ENCODE measurements at regions not wholly inside any gene's neighbourhood (a gene's known extent, or its start where the extent isn't known, plus 50 kb on each side); places are given as distances from the start of the nearest gene placed in this dataset.

DNA sequence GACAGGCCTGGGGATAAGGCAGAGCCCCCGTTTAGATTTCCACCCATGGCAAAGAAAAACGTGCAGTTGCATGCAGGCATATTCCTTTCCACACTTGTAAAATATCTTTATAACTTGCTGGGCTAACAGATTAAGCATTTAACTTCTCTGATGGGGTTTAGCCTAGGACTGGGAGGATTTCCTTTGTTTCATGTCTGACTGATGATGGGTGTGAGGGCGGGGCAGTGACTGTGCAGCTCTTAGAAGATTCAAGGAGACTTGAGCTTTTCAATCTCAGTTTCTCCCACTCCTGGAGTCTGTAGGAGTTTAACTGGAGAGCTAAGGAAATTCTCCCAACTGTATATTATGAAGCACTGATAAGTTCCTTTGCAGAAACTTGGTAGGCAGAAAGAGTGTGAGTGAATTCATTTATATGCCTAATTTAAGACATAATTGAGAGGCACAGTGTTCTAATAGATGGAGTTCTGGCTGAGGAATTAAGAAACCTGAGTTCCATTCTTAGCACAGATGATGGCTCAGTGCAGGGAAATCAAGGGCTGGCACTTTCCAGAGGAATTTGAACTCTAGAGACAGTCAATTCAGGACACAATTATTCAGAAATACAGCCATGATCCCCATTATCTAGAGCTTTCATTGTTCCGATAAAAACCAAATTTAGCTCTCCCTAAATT lies 214.6 kb upstream of the CNR1 start:
- no peak for DNase-seq (ENCODE audit: low read depth)

DNA sequence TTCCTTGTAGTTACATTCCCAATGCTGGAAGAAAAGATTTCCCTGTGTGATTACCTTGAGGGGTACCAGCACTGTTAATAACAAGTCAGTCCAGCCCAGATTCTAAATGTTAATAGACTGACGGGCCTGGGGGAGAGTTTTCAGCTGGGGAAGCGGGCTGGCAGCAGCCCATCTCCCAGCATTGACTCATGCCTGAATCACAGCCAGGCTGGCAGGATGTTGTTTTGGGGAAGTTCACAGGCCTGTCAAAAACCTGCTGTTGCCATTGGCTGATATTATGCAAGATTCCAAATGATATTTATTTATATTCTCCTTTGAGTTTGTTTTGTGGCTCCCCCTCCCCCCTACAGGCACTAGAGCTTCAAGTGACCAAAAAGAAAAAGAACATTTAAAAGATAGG lies 213.9 kb upstream of the CNR1 start:
- peak; percentile 67 for DNase-seq (ENCODE audit: low read depth)

- DNase-seq (ENCODE audit: low read depth) = no peak
Measured at GRCh38 chr6:88378639-88379038, 212.5 kb upstream of the CNR1 start.

GRCh38 chr6:88377976-88378568 lies 211.9 kb upstream of the CNR1 start:
- DNase-seq (ENCODE audit: low read depth) = no peak

DNA sequence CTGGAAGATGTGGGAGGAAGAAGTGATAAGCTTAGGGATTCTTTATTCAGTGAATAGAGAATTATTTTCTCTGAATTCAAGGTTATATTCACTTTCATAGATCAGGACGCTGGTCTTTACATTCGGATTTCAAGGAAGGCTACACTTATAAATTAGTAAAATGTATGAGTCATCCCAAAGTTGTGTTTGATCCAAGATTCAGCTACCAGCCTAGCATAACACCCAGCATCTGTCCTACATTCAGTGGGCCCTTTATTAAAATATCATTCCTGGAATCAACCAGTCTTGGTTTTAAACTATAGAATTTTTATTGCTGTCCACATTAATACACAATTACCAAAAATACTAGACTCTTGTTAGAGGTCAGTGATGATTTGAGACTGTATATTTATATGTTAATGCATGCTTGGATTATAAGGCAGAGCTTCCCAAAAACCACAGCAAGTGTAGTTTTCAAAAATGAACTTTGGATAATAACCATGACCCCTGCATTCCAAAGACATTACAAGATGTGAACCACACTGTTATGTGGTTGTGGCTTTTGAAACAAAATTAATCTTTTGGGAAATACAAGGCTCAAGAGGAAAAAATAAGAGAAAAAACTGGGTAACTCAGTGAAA lies 210.7 kb upstream of the CNR1 start:
- peak; percentile 89 for DNase-seq (ENCODE audit: low read depth)

- DNase-seq (ENCODE audit: low read depth) = no peak
Measured at GRCh38 chr6:88376197-88376596, 210.1 kb upstream of the CNR1 start.

GRCh38 chr6:88374553-88374952 lies 208.4 kb upstream of the CNR1 start:
- DNase-seq (ENCODE audit: low read depth) = no peak

- no peak for DNase-seq (ENCODE audit: low read depth)
Measured at GRCh38 chr6:88371480-88371879, 205.3 kb upstream of the CNR1 start.

DNA sequence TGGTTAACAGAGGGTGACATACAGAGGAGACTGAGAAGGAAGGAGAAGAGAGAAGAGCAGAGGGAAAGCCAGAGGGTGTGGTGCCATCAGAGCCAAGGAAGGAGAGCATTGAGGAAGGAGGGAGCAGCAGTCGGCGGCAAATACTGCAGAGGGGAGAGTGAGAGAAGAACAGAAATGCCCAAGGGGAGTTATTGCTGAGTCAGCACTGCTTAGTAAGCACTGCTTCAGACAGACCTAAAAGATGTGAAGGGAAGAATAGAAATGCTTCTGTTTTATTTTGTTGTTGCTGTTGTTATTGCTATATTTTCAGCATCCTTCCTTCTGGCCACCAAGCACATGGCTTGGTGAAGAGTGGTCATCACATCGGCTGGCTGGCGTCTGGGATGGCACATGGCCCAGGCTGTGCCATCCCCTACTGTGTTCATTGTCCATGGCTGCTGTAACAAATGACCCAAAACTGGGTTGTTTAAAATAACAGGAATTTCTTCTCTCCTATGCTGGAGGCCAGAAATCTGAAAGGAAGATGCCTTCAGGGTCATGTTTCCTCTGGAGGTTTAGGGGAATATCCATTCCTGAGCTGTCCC lies 204.1 kb upstream of the CNR1 start:
- no peak for DNase-seq (ENCODE audit: low read depth)

DNA sequence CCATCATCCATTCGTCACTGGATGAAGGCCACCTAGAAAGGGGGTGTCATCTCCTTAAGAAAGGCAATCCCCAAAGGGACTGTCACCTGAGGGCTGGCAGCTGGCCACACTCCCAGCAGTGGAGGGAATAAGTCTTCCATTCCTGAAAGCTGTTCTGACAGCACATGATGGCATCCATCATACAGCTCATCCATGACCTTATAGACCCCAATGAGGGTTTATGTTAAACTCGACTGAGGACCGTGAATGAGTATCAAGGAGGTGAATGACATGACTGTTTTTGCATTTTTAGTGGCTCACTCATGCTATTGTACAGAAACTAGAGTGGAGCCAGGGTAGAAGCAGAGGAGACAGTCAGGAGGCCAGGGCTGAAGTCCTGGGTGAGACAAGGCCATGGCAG lies 203.1 kb upstream of the CNR1 start:
- no peak for DNase-seq (ENCODE audit: low read depth)

DNA sequence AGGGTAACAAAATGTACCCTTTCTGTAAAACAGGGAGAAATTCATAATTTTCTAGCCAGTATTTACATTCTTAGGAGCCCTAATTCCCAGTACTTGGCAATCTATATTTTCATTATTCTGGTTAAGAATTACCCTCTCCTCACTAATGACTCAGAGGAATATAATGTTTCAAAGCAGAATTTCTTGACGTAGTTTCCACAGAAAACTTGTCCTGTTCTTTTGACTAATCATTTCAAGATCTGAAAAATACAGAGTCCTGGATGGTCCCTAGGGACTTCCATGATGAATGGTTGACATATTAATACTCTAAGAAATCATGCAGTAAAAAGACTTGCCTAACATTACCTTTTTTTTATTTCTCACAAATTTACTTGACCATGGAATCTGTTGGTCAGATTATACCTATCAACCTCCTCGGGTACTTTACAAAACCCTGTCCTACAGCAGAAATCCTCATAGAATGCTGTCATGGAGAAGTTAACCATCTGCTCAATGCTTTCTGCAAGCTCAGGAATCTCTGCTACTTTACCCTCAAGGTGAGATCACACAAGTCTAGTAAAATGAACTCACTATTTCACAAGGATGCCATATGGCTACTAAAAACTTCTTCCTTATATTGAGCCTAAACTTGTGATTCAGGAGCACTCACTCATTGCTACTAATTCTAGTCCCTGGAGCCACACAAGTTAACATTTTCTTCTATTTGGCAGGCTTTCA lies 202.1 kb upstream of the CNR1 start:
- DNase-seq (ENCODE audit: low read depth) = peak; percentile 45

DNA sequence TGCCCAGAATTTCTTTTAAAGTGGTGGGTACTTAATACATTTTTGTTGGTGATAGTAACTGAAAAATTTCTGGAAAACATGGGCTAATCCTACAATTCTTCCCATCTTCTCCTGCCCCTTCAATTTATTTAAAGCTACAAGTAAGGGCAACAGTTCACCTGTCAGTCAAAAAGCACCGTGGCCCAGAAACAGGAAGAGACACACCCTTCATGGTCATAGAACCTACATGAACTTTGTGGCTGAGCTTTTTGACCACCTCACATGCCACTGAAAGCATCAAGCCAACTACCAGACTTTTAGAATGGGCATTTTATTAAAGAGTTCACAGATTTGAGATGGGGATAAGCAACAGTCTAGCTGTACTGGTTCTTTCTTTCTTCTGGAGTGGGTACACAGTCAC lies 201.1 kb upstream of the CNR1 start:
- no peak for DNase-seq (ENCODE audit: low read depth)

DNA sequence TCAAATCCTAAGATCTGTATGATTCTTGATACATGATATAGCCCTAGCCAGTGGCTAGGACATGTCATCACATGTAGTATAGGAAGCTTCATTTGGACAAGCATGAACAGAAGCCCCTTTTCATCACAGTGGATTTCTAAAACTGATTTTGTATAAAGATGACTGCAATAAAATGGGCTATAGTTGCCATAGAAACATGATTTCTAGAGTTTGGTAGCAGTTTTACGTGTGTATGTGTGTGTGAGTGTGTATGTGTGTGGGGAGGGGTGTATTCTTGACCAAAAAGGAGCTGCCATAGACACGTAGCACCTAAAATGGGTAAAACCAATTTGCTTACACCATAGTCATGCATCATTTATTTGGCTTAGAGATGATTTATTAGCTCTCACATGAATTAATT lies 200.5 kb upstream of the CNR1 start:
- no peak for DNase-seq (ENCODE audit: low read depth)

DNA sequence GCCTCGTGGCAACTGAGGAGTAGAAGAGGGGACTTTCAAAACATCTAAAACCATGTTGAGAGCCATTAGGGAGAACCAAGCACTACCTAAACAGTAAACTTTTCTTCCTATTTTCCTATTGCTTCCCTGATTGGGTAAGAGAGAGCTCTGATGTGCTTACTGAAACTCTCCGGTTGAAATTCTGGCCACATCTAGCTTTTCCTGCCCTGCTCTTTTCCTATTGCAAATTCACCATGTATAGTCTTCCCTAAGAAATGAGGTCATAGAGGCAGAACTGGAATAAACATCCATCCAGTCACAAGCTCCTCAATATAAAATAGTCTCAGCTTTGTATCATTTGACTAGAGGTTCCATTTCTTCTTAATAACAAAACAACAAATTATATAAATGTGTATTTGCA lies 199.5 kb upstream of the CNR1 start:
- no peak for DNase-seq (ENCODE audit: low read depth)

DNA sequence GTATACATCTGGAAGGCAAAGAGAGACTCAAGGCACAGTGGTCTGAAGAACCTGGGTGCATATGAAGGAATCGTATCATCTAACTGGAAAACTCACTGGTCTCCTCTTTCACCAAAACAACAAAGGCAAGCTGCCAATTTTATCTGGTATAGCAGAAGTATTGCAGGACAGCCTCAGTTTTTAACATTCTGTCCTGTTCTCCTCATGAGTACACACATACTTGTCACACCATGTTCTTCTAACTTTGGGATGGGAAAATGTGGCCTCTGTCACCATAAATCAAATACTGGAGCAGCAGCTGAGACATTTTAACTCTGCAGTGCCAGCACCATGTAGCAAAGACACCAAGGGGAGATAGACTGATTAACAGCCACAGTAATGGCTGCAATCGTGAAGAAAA lies 199.1 kb upstream of the CNR1 start:
- DNase-seq (ENCODE audit: low read depth) = no peak

DNA sequence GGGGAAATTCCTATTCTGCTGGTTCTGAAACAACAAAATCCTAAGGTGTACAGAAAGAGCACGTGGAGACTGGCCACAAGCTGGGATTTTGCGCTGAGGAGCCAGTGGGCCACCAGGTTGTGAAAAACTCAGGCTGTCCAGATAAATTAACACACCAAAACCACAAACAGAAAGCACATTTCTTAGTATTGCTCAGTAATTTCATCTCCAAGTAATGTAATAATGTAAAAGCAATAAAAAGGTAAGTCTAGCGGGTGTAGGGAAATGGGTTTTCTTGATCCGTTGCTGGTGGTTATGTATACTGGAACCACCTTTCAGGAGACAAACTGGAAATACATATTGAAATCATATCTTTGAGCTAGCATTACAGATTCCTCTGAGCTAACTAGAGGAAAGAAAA lies 195.6 kb upstream of the CNR1 start:
- no peak for DNase-seq (ENCODE audit: low read depth)

- no peak for DNase-seq (ENCODE audit: low read depth)
Measured at GRCh38 chr6:88361298-88361697, 195.2 kb upstream of the CNR1 start.

GRCh38 chr6:88360203-88360797 lies 194.2 kb upstream of the CNR1 start:
- DNase-seq (ENCODE audit: low read depth) = peak; percentile 86

DNA sequence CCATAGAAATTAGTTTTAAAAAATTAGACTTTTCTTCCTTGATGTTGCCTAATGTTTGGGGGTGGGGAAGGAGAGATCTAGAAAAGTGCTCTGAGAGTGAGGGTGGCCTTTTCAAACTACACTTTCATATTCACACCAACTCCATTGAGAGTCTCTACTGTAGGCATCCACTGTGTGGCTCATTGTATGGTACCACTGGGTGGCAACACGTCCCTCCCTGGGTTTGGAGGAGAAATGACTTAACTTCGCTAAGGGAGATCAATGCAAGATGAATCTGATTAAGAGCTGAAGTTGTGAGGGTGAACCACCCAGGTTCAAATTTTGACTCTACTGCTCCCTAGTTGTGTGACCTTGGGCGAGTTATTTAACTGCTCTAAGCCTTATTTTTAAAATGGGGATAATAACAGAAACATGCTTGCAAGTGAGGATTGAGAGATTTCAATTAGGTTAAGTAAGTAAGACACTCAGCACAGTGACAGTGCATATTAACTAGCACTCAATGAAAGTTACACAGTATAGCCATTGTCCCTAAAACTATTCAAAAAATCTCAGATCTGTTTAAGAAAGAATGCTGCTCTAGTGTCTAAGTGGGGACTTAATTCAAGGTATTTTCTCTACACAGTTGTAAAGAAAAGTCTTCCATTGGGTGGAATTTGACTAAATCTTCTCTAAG lies 193.5 kb upstream of the CNR1 start:
- DNase-seq (ENCODE audit: low read depth) = no peak

DNA sequence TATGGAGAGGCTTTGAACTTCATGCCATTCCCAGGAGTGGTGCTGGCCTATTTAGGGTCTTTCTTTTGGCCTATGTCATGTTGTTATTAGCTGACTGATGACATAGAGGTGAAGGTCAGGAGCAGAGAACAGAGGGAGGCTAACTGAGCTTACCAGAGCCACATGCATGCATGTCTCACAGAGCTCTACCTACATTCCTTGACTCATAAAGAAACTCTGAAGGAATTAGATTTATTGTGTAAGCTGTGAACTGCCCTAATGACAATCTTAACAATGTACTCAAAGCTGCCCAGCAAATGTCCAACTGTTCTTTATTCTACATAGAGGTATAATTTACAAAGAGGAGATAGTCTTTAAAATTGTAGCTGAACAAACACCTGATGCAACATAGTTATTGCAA lies 192.7 kb upstream of the CNR1 start:
- no peak for DNase-seq (ENCODE audit: low read depth)

DNA sequence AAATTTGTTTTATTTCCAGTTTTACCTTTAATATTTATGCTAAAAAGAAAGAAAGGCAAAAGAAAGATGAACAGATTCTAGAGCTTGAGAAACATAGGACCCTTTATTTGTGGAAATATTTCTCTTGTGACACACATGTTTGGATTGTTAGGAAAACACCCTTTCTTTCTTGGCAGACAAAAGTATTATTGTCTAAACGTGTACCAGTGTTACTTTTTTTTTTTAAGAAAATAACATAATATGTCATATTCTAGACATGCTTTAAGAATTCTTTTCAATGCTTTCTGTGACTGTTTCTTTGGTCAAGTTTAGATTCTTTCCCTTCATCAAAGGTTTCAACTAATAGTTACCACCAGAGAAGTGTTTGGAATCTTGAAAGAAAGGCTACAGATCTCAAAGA lies 183.4 kb upstream of the CNR1 start:
- DNase-seq (ENCODE audit: low read depth) = no peak

DNA sequence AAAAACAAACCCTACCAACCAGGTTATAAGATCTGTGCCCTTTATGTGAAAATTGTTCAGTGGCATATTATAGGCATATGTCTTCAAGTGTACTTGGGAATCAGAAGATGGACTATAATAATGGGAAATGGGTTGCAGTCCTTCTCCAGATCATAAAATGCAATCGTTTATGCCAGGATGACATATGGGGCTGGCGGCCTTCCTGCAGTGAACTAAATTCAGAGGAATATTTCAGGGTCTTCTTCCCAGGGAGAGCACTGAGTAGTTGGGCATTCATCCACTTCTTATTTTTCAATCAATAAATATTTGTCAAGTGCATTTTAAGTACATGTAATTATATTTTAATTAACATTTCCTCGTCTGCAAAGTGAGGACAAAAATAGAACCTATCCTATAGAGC lies 176.2 kb upstream of the CNR1 start:
- no peak for DNase-seq (ENCODE audit: low read depth)
